GM13976 (cell line): ENCODE measurements at regions not wholly inside any gene's neighbourhood (a gene's known extent, or its start where the extent isn't known, plus 50 kb on each side); places are given as distances from the start of the nearest gene placed in this dataset.
"Not testable (repeated sequence)": the region's sequence is repeated elsewhere in the genome, so short reads cannot be mapped to it uniquely, and the experiment has no call there.

Experiments used
- DNase-seq: peaks from one replicate; pipeline ENCODE4 v3.0.0; 2012; ENCODE audit warnings: low spot score
- CTCF ChIP-seq: IDR thresholded peaks from 2 replicates; pipeline ENCODE4 v1.5.1; 2012; ENCODE audit warnings: borderline replicate concordance, mild to moderate bottlenecking; ENCODE audit not compliant: insufficient read depth; ENCODE audit errors: extremely low read depth, missing control alignments, control extremely low read depth
- in situ Hi-C: fragments of 300-500 bp; cut with MboI; formaldehyde crosslinking; loops from one replicate; pipeline ENCODE4 v1.12.0; 2022; ENCODE audit warnings: low sequenced_read_pairs, mixed read lengths, inconsistent platforms; ENCODE audit not compliant: unreplicated experiment

GRCh38 chr1:9465640-9466039 lies 73.6 kb upstream of the SLC25A33 start:
- DNase-seq: no peak
- no peak for TF ChIP-seq CTCF
- in situ Hi-C loops: no loop called here

DNA sequence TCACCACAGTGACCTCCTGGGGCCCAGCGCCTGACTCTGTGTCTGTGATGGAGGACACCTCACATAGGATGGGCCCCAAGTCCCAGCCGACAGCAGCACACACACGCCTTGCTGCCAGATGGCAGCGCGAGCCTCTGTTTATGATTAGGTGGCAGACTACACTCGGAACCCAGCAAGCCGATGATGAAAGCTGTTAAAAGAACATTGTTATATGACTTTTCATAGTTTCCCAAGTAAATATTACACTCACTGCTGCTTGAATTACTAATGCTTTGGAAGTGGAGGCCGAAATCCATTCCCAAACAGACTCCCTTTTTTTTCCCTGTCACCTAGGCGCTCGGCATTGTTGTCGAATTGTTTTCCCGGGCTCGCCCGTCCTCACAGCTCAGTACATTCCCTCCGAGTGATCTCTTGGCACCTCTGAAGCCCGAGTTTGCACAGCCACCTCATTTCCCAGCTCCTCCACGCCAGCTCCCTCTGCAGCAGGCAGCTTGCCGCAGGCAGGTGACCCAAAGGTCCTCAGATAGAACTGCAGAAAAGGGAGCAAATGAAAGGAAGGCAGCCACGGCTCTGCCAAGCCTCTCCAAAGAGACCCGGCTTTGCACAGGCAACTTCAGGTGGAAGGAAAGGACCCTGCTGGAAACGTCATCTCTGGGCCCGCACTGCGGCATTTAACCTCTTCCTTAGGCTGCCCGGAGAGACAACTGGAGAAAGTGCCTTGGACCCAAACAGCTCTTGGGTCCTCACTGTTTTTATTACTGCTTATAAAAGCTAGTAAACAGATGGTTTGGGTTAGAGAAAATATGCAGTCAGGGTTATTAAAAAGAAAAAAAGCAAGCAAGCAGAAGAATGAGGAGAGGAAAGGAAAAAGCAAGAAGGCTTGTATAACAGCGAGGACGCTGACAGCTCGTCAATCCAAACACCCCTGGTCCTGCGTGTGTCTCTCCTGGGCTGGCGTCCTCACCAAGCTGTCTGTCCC lies 72.2 kb upstream of the SLC25A33 start:
- TF ChIP-seq CTCF: no peak
- no peak for DNase-seq
- in situ Hi-C loops: no loop called here

DNA sequence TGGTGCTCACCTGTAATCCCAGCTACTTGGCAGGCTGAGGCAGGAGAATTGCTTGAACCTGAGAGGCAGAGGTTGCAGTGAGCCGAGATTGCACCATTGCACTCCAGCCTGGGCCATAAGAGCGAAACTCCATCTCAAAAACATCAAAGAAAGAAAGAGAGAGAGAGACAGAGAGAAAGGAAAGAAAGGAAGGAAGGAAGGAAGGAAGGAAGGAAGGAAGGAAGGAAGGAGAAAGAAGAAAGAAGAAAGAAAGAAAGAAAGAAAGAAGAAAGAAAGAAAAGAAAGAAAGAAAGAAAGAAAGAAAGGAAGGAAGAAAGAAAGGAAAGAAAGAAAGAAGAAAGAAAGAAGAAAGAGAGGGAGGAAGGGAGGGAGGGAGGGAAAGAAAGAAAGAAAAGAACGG lies 69.4 kb upstream of the SLC25A33 start:
- in situ Hi-C loops, DNase-seq: not testable (repeated sequence)

- no peak for DNase-seq
- in situ Hi-C loops: no loop called here
- no peak for TF ChIP-seq CTCF
Measured at GRCh38 chr1:9471679-9472078, 67.6 kb upstream of the SLC25A33 start.

GRCh38 chr1:9472386-9473031 lies 66.8 kb upstream of the SLC25A33 start:
- DNase-seq: no peak
- in situ Hi-C loops: no loop called here
- TF ChIP-seq CTCF: no peak

- no peak for TF ChIP-seq CTCF
- in situ Hi-C loops: no loop called here
- DNase-seq: no peak
Measured at GRCh38 chr1:9473032-9473807, 66.0 kb upstream of the SLC25A33 start.
